ENCODE measurements at regions not wholly inside any gene's neighbourhood (a gene's known extent, or its start where the extent isn't known, plus 50 kb on each side); places are given as distances from the start of the nearest gene placed in this dataset.

DNA sequence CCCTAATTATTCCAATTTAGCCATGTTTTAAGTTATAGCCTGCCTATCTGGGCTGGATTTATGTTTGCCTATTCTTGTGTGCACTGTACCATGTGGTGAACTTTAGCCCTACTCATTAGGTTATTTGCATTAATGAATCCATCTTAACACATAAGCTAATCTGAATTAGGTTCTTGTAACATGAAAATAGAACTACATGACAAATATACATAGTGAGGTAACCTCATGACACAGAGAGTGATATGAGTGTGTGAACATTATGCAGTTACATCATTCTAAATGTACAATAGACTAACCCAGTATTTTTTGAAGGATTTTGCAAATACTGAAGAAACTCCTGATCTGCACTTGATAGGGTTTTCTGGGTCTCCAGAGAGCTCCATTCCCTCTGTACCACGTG is 733.7 kb upstream of the CITED2 start:
- DNase-seq (ENCODE audit: low read depth) = no peak

- DNase-seq (ENCODE audit: low read depth) = no peak
These were observed 732.8 kb upstream of the CITED2 start for GRCh38 chr6:140107216-140107615.

DNA sequence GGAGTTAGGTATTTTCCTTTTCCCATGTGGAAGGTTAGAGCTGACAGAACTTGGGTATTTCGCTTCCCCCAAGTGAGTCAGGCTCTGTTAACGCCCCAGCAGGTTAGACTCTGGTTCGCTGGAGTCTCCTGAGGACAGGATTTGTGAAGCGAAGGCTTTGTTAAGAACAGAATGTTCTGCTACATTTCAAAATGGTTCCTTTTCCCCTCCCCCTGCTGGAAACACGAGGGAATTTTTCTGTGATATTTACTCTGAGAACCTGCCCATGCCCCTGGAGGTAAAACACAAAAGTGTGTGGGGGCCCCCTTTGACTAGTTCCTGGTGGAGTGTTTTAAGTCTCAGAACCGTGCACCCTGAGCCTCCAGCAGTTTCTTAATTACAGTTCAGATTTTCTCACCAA is 731.4 kb upstream of the CITED2 start:
- DNase-seq (ENCODE audit: low read depth) = no peak

- DNase-seq (ENCODE audit: low read depth) = no peak
These were observed 730.8 kb upstream of the CITED2 start for GRCh38 chr6:140105241-140105640.

DNA sequence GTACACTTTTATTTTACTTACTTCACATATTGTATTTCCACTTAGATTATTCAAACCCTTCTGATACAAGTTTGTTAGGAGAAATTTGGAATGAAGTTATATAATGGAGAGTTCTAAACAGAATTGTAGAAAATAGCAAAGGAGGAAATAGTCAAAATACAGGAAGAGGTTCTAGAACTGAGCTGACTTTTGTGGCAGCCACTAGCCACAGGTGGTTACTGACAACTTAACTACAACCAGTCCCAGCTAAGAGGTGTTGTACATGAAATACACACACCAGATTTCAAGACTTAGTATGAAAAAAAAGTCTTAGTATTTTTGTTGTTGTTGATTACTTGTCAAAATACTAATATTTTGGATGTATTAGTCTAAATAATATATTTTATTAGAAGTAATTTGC is 727.4 kb upstream of the CITED2 start:
- no peak for DNase-seq (ENCODE audit: low read depth)

- no peak for DNase-seq (ENCODE audit: low read depth)
These were observed 726.9 kb upstream of the CITED2 start for GRCh38 chr6:140101367-140101766.

- no peak for DNase-seq (ENCODE audit: low read depth)
These were observed 721.1 kb upstream of the CITED2 start for GRCh38 chr6:140095532-140095931.

DNA sequence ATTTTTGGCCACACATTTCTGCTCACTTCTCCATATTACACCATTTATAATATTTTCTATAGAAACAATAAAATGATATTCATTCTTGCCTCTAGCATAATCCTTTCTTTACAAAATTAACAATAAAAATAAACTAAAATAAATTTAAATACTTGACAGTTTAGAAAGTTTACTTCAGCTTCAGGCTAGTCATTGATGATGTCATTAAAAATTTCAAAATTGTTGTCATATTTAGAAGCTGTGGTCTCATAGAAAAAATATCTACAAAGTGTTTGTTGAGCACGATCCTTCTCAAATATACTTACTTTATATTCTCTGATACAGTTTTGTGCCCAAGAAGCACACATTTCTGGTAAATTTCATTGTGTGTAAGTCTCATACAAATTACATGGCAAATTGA is 717.4 kb upstream of the CITED2 start:
- no peak for DNase-seq (ENCODE audit: low read depth)

DNA sequence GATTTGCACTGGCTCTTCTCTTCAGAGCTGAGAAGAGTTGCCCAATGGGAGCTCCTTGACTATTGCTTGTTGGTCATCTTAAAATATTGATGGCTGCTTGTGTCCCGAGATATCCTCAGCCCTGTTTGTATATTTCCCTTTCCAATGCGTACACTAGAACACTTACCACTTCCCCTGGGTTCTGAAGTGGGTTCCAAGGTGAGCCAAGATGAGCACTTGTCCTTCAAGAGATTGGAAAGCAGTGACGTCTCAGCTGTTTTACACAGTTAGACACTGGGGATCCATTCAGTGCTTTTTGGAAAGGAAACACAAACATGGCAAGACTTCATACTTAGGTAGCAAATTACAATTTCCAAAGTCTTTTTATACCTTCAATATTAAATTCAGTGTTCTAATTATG is 716.4 kb upstream of the CITED2 start:
- no peak for DNase-seq (ENCODE audit: low read depth)

- DNase-seq (ENCODE audit: low read depth) = no peak
These were observed 708.9 kb upstream of the CITED2 start for GRCh38 chr6:140083375-140083774.

DNA sequence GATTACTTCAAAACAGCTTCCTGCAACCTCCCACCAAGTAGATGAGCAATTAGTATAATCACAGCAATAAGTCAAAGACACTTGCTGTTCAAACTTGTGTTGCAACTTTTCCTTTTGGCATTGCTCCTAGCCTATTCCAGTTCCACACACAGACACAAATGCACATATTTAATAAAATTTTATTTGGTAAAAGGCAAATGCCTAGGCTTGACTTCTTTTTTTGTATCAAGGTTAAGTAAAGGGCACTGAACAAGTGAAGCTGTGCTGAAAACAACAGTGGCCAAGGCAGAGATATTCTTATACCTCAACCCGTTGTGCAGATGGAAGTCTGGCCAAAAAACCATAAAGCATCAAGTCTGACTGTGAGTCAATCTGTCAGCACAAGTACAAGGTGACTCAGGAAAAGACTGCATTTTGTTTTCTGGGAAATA is 708.4 kb upstream of the CITED2 start:
- peak; percentile 64 for DNase-seq (ENCODE audit: low read depth)

DNA sequence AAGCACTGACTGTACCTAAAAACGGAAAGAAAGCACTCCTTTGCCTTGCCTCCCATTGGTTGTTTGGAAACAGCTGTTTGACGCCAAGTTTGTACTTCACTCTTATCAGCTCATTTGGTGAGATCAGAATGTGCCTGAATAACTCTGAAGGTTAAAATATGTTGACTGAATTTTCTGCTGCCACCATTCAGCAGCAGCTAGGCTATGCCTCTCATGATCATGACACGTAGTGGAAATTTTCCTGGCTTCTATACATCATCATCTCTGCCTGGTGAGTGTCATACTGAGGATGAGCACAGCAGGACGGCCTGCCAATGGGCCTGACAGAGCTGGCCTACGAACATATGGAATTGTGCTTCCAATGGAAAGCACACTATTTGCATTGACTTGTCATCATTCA is 704.9 kb upstream of the CITED2 start:
- DNase-seq (ENCODE audit: low read depth) = no peak

DNA sequence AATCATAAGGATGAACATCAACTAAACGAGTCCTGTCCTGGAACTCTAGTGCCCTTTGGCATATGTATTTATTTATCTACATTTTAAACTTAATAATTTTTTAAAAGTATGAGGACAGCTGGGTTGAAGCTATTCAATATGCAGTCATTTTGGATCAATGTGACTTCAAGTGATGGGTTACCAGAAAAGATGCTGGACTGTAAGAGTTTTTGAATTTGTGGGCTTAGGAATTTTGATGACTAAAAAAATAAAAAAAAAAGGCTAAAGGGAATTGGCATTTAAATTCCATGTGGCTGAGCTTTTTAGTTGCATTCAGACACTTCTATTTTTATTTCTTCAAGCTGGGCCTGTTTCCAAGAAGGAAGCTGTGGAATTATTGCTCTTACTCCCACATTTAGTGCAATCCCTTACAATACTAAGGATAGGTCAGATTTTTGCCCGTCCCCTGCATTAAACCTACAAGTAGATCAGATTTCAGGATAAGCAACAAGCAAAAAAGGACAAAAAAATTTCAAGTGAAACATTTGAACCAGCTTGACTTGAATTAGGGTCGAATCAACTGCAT is 704.2 kb upstream of the CITED2 start:
- DNase-seq (ENCODE audit: low read depth) = peak; percentile 96

GRCh38 chr6:140077827-140078560 is 703.5 kb upstream of the CITED2 start:
- peak; percentile 67 for DNase-seq (ENCODE audit: low read depth)

GRCh38 chr6:140076105-140076504 is 701.7 kb upstream of the CITED2 start:
- DNase-seq (ENCODE audit: low read depth) = no peak

- peak; percentile 82 for DNase-seq (ENCODE audit: low read depth)
These were observed 699.0 kb upstream of the CITED2 start for GRCh38 chr6:140073456-140073855.

- DNase-seq (ENCODE audit: low read depth) = peak; percentile 69
These were observed 697.2 kb upstream of the CITED2 start for GRCh38 chr6:140071601-140072062.

DNA sequence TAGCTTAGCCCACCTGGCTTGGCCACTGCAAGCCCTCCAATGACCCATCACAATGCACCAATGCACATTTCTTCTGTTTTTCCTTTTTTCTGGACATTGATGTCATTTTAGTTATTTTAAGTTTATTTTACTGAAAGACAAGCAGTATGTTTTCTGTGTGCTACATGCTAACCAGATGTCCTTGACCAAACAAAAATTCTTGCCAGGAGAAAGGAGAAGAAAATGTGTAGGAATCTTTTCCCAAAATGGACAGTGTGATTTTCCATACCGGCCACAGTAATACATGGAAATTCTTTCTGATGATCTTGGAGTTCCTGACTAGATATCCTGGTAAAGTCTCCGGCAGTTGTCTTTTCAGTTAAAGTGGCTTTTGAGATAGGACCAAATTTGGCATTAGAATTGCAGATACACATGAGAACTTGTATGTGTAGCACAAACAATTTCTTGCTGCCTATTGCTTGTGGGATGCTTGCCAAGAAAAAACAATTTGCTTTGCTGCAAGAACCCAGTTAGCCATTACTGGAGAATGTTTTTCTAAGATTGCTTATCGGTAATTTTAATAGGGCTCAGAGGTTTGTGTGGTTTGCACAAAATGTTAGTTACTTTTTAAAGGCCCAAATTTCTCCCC is 696.5 kb upstream of the CITED2 start:
- DNase-seq (ENCODE audit: low read depth) = peak; percentile 73

DNA sequence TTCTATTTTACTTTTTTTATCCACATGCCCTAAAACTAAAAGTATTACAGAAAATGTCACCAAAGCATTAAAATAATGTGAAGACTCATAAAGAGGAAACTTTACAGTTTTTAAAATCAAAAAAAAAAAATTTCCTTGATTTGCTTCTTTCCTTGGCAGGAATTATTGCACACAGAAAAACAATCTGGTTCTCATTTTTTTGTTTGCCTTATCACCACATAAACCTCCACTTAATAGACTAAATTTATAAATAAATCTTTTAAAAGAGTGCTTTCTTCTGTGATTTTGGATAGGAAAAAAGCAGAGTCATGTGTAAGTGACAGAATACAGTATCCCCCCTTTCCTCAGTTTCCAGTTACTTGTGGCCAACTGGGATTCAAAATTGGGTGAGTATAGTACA is 695.1 kb upstream of the CITED2 start:
- DNase-seq (ENCODE audit: low read depth) = peak; percentile 29

- no peak for DNase-seq (ENCODE audit: low read depth)
These were observed 694.4 kb upstream of the CITED2 start for GRCh38 chr6:140068801-140069200.

DNA sequence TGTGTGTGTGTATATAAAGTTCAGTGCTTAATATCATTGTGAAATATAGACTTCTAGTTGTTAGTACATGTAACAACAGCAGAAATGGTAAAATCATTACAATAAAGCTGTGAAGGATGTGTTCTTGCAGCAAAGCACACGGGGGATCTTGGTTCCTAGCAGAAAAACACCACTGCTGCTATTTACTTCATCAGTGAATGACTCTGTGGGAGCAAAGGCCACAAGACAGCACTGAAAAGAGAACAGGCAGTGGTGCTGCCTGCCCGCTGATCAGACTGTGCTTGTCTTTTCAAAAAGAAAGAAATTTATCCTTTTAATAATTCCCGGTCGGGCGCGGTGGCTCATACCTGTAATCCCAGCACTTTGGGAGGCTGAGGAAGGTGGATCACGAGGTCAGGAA is 689.9 kb upstream of the CITED2 start:
- DNase-seq (ENCODE audit: low read depth) = no peak

GRCh38 chr6:140063021-140063399 is 688.6 kb upstream of the CITED2 start:
- no peak for DNase-seq (ENCODE audit: low read depth)

All from fibroblast of gingiva (primary cell).